ENCODE measurements at regions not wholly inside any gene's neighbourhood (a gene's known extent, or its start where the extent isn't known, plus 50 kb on each side); places are given as distances from the start of the nearest gene placed in this dataset.

DNA sequence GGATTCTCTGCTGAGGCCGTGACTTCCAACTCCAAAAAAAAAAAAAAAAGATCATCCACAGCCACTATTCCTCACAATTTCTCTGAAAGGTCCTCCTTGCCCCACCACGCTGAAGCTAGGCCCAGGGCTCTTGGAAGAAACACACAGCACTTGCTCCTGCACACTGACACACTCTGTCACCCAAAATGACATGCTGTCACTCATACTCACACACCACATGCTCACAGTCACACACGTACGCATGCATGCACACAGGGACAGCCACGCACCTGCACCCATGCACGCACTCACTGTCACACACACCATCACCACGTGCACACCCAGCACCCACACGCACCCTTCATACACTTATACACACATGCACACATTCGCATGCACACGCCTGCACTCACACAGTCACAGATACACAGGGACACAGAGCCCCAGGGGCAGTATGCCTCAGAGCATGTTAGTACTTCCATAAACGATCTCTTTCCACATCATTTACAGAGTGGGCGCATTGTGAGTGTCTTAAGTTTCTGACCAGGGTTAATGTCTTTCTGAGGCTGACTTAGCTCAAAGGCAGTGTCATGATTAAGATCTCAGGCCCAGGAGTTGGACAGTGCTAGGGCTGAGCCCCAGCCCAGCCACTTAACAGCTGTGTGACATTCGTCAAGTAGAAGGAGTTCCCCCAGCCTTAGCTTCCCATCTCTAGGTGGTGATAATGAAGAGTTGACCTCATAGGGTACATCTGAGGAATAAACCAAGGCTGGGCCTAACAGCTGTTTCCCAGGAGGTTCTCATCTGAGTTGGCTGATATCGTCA lies 93.4 kb downstream of the GLI2 start:
- DNase-seq (ENCODE audit: low spot score), result no peak

DNA sequence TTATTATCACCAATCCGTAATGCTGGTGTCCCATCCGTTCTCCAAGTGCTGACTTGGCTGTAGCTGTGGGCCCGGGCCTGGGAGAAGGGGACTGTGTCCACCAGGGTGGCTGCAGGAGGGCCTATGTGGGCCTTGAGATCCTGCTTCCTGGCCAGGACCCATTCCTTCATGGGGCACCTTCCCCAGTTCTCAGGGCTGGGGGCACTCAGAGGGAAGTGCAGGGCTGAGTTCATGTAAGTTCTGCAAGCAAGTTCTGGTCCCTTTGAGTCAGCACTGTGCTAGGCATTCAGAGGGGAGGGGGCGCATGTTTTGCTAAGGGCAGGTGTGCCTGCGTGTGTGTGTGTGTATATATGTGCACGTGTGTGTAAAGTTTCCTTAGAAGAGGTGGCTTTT lies 94.0 kb downstream of the GLI2 start:
- DNase-seq (ENCODE audit: low spot score), result no peak

- no peak for DNase-seq (ENCODE audit: low spot score)
These were observed 94.6 kb downstream of the GLI2 start for GRCh38 chr2:120830096-120830830.

DNA sequence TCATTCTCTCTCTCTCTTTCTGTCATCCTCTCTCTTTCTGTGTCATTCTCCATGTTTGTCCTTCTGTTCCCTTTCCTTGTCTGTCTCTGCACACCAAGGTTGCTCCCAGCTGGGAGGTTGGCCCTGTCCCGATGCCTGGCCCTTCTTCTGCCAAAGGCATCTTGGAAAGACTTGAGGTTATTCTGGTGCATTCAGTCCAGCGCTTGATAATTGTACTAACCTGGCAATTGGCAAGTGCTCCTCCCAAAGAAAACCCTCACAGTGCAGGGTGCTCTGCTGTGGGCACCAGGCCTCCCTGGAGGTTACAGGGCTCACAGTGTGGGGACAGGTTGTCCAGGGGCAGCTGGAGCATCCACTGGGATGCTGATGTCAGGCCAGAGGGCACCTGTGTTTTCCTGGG lies 95.4 kb downstream of the GLI2 start:
- DNase-seq (ENCODE audit: low spot score), result no peak

DNA sequence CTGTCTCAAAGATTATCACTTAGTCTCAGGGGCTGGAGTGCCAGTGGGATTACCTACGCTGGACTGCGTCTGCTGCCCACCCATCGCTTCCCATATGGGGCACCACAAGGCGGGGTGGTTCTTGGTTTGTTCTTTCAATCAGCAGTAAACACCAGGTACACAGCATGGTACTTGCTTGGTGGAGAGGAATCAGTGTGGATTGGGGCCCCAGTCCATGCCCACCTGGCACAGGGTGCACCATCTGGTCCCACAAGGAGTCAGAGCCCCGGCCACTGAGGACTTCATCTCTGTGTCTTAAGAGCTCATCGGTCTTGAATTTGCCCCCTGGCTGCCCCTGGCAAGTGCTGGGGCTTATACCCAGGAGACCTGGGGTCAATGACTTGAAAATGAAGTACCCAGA lies 96.2 kb downstream of the GLI2 start:
- DNase-seq (ENCODE audit: low spot score), result no peak

DNA sequence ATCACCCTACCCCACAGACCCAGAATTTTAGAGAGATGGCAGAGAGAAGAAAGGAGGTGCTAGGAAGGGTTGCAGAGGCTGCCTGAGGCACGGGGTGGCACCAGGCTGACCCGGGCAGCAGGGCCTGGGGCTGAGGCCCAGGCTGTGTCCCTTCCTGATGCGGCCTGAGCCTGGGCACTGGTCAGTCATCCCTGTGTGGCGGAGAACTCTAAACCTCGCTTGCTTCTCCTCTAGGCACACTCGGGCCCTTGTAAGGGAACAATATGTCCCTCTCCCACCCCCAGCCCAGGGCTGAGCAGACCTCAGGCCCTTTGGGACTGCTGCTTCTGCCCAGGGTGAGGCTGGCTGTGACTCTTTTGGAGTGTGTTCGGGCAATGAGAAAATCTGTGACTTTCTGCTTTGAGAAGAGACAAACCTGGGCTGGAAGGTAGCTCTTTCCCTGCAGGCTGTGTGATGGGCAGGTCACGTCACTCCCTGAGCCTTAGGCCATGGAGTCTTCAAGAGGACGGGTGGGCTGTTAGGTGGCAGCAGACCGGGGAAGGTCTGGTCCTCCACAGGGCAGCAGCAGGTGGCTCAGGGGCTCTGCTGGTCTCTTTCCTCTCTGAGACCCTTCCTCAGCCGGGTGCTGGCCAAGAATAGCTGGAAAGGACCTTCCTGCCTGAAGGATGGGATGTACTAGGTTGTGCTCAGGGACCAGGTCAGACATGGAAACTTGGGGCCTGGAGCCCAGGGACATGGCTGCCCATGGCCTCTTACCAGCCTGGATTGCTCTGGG lies 96.8 kb downstream of the GLI2 start:
- DNase-seq (ENCODE audit: low spot score), result no peak

- no peak for DNase-seq (ENCODE audit: low spot score)
These were observed 97.5 kb downstream of the GLI2 start for GRCh38 chr2:120833127-120833675.

GRCh38 chr2:120834206-120834605 lies 98.5 kb downstream of the GLI2 start:
- DNase-seq (ENCODE audit: low spot score), result no peak

GRCh38 chr2:120836281-120836680 lies 100.6 kb downstream of the GLI2 start:
- no peak for DNase-seq (ENCODE audit: low spot score)

DNA sequence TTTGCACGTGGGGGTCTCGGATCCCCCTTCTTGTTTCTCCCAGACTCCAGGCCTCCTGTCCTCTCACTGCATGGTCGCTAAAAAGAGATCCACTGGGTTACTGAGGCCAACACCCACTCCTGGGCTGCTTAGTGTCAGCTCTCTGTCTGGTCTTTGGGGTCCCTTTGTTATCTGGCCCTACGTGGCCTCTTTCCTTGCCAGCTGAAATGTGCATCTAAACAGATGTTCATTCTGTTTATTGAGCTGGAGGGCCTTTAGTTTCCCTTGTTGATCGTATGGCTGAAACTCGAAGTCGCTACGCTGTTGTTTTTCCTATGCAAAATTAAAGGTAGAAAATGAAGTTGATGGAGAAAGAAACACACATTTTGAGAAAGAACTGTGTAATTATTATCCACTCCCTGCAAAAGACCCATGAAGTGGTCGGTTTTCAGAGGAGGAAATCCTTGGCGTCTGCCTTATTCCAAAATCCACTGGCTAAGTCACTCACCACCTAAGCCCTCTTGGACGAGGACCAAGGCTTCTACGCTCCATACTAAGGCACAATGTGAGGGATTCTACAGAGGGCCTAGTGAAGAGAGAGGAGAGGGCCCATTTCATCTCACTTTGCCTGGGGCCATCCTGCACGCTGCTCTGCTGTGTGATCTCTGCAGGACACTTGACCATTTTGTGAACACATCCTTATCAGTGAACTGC lies 105.3 kb downstream of the GLI2 start:
- no peak for DNase-seq (ENCODE audit: low spot score)

GRCh38 chr2:120842456-120843439 lies 107.1 kb downstream of the GLI2 start:
- no peak for DNase-seq (ENCODE audit: low spot score)

GRCh38 chr2:120844070-120844738 lies 108.5 kb downstream of the GLI2 start:
- no peak for DNase-seq (ENCODE audit: low spot score)

- no peak for DNase-seq (ENCODE audit: low spot score)
These were observed 109.6 kb downstream of the GLI2 start for GRCh38 chr2:120845277-120845676.

DNA sequence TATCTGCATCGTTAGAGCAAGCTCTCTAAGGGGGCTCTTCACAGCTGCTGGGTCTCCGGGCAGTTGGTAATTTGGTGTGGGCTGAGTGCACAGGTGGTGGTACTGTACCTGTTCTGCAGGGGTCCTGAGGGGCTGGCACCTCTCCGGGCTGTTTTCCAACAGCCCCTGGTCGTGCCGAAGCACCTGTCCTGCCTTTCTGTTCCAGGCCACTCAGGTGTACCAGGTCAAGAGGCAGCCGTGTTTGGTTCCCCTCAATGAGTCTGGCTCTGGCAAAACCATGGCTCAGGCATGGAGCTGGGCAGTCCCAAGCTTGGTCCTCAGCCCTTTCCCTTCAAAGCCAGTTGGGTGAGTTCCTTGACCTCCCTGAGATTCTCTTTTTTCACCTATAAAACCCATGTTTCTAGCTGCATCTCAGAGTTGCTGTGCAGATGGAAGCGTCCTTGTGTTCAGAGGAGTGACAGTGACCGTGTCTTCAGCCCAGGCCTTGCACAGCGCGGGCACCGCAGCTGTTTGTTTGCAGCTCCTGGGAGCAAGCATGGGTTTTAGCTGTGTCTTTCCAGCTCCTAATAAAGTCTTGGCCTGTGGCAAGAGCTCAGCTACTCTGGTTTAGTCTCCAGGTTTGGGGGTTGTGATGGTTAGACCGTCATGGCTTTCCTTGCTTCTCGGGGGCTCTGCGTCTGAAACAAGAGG lies 110.9 kb downstream of the GLI2 start:
- no peak for DNase-seq (ENCODE audit: low spot score)

DNA sequence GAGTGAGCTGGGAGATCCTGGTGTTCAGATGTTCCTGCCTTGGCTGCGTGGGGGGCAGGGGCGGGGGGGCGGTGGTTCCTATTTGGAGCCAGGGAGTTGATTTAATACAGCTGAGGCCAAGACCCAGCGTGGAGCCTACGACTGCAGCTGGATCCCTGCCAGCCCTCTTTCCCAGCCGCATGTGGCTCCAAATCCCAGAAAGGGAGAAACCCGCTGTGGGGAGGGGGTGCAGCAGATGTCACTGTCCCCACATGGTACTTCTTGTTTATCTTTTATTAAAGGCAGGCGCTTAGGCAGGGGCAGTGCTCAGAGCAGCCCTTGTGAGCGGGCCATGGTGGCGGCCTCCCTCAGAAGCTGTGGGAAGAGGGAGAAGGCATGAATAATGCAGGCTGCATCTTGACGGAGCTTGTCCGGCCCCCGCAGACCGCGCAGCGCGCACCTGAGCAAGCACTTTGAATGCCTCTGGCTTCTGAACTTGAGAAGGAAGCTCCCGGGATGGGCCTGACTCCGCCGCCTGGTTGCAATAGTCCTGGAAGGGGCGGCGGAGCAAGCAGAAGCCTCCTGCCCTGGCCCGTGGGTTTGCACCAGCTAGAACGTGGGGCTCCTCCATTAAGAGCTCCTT lies 112.1 kb downstream of the GLI2 start:
- no peak for DNase-seq (ENCODE audit: low spot score)

- no peak for DNase-seq (ENCODE audit: low spot score)
These were observed 113.6 kb downstream of the GLI2 start for GRCh38 chr2:120849278-120849677.

DNA sequence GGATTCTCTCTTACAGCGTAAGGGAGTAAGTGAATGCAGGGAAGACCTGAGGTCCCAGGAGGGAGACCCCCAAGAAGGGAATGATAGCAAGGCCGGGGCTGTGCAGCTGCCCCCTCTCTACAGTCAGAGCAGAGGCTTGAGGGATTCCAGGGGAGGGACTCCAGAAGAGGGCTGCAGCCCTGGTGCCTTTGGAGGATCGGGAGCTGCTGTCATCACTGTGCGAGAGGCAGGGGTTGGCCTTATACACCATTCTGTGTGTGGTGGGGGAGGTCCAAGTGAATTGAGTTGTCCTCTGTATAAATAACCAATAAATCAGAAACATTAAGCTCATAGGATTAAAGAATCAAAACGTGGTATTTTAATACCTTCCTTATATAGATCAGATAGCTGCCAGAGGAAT lies 114.9 kb downstream of the GLI2 start:
- no peak for DNase-seq (ENCODE audit: low spot score)

DNA sequence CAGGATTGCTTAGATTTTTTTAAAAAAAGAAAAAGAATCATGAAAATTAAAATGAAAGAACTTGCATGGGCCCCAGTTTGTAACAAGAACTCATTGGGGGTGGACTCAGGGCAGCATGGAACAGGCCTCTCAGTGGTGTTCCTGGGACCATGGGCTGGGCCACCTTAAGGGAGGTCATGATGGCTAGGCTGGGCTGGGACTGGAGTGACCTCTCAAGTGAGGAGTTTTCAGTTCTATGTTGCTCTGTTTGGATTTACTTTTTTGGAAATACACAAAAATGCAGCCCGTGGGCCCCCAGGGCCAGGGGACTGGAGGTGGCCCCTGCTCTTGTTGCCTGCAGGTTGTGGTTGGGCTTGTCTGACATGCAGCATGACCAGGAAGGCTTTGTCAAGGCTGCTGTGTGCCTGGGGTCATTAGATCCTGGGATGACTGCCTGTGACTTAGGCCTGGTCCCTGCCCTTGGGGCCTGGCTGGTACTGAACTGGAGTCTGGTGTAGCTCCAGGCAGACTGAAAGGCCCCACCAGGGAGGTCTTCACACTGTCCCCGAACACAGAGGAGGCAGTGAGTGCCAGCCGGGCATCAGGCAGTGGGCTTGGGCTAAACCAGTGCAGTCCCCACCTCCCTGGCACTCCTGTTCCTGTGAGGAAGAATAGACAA lies 115.6 kb downstream of the GLI2 start:
- no peak for DNase-seq (ENCODE audit: low spot score)

Measured in A172 (cell line).